Cardiac fibroblast (primary cell): ENCODE measurements at regions not wholly inside any gene's neighbourhood (a gene's known extent, or its start where the extent isn't known, plus 50 kb on each side); places are given as distances from the start of the nearest gene placed in this dataset.

ENCODE experiments used
- DNase-seq, 2 donors: peaks; one replicate each; pipeline versions ENCODE4 v3.0.0 to v3.0.0-alpha.2; 2010; ENCODE audit warnings: low read depth in 2 of 2
- H3K4me3 ChIP-seq, 2 donors: replicated peaks in 1 of 2; 1 replicate in 1 of 2; 2 replicates in 1 of 2; pipeline ENCODE4 v1.5.1; 2011; ENCODE audit warnings: low read depth in 2 of 2, low read length in 2 of 2, mild to moderate bottlenecking in 2 of 2, moderate library complexity in 1 of 2
- TF ChIP-seq, protein P1 (sequence below): IDR thresholded peaks from one replicate; pipeline ENCODE4 v1.5.1; 2011; ENCODE audit warnings: low read depth, mild to moderate bottlenecking, low read length, inconsistent platforms

DNA sequence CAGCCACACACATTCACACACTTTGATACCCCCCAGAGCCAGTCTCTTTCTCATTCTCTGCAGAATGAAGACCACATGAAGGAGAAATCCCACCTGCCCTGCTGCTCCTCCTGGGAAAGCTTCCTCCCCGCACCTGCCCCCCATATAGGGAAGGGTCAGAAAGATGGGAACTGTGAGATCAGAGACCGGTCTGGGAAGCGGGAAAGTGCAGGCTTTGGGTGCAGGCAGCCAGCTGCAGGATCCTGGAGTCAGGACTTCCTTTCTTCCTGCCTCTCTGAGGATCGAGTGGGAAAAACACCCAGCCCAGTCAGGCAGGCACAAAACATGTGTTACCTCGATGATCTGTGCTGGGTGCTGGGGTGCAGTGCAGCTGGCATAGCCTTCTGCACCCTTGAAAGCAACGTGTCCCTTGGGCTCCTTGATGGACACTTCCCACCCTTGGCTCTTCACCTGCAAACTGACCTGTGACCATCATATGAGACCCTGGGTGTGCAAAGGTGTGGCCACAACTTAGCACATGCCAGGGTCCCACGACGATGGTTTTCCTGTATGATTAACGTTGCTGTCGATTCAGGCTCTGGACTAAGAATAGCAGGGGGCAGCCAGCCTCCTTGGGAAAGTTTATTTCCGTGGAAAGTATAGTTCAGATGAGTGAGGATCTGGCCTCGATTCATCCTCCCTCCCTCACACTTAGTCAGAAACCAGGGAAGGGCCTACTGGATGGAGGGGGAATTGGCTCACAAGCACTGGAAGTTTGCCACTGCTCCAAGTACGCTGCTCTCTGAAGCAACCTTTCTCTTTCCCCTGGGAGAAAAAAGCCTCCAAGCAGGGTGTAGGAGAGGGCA is 105.4 kb upstream of the MED13L start:
- TF ChIP-seq, protein P1, sequence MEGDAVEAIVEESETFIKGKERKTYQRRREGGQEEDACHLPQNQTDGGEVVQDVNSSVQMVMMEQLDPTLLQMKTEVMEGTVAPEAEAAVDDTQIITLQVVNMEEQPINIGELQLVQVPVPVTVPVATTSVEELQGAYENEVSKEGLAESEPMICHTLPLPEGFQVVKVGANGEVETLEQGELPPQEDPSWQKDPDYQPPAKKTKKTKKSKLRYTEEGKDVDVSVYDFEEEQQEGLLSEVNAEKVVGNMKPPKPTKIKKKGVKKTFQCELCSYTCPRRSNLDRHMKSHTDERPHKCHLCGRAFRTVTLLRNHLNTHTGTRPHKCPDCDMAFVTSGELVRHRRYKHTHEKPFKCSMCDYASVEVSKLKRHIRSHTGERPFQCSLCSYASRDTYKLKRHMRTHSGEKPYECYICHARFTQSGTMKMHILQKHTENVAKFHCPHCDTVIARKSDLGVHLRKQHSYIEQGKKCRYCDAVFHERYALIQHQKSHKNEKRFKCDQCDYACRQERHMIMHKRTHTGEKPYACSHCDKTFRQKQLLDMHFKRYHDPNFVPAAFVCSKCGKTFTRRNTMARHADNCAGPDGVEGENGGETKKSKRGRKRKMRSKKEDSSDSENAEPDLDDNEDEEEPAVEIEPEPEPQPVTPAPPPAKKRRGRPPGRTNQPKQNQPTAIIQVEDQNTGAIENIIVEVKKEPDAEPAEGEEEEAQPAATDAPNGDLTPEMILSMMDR: no peak
- peak overlapping the region in 1 of 2 donors; percentile 3 for H3K4me3 ChIP-seq
- peak; percentile 99 for DNase-seq

DNA sequence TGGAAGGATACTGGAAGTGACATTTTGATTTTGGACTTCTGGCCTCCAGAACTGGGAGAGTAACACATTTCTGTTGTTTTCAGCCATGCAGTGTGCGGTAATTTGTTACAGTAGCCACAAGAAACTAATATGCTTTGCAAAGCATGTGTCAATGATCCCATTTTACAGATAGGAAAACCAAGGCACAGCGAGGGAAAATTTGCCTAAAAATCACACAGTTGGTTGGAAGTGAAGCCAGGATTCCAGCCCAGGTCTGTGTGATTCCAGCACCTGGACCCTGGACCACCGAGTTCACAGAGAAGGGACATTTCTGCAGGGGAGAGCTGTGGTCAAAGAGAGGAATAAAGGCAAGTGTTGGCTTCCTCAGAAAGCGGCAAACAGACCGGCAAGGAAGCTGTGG is 106.7 kb upstream of the MED13L start:
- H3K4me3 ChIP-seq: no peak overlapping the region
- no peak for DNase-seq
- TF ChIP-seq, protein P1: no peak

DNA sequence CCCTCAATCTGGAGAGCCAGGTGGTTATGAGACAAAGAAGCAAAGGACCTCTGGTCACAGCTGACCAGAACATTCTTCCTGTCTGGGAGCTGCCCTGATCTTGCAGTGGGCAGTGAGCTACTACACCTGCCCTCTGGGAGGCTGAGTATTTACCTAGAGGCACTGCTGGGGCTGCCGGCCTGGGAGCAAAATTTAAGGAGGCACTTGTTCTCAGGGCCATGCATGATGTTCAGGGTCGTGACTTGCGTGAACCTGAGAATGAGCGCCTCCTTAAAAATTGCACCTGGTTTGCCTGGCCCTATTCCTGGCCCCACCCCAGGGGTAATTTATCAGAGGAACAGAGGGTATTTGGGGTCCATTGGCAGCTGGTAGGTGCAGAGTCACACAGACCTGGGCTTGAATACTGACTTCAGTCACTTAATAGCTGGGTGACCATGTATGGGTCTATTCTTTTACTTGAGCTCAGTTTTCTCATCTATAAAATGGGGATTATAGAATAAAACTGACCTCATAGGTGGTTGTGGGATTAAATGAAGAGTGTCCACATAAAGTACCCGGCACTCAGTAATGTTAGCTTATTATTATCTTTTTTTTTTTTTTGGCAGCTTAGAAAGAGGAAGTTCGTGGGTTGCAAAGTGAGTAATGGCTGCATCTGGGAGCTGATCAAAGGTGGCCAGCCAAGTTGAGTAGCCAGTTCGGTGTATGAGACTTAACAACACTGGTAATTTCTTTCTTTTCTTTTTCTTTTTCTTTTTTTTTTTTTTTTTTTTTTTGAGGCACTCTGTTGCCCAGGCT is 107.4 kb upstream of the MED13L start:
- TF ChIP-seq, protein P1: no peak
- DNase-seq: peak; percentile 72 to 76
- H3K4me3 ChIP-seq: no peak overlapping the region

DNA sequence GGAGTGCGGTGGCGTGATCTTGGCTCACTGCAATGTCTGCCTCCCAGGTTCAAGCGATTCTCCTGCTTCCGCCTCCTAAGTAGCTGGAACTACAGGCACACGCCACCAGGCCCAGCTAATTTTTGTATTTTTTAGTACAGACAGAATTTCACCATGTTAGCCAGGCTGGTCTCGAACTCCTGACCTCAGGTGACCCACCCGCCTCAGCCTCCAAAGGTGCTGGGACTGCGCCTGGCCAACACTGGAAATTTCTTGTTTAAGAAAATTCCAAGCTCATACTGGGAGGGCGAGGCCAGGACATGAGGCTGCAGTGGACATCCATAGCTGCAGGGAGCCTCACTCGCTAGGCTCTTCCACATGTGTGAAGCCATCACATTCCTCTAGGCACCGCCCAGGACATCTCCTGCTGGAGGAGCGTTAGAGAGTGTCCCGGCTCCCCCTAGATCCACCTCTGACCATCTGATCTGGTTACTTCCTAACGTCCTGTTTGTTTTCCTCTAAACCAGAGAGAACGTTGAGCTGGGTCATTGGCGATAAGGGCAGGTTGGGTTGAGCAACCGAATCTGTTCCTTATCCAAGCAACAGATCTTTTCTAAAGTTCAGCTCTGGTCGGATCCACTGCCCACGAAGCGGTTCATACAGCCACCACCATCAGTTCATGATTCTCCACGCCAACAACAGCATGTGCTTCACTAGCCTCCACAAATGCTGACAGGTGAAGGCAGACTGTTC is 108.2 kb upstream of the MED13L start:
- TF ChIP-seq, protein P1: no peak
- no peak overlapping the region for H3K4me3 ChIP-seq
- DNase-seq: no peak

DNA sequence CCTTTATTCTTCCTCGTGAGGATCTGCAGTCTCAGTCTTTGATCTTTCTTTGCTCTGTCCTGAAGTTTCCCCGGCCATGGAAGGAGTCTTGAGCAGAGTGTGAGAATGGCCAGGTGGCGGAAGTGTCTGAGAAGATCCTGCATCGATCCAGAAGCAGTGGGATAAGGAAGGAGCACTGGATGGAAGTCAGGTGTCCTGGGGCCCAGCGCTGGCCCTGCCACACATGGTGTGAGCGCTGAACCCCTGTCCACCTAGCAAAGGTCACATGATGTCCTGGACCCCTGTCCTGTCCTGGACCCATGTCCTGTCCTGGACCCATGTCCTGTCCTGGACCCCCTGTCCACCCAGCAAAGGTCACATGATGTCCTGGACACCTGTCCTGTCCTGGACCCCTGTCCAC is 111.8 kb upstream of the MED13L start:
- no peak for DNase-seq
- TF ChIP-seq, protein P1: no peak
- H3K4me3 ChIP-seq: no peak overlapping the region

DNA sequence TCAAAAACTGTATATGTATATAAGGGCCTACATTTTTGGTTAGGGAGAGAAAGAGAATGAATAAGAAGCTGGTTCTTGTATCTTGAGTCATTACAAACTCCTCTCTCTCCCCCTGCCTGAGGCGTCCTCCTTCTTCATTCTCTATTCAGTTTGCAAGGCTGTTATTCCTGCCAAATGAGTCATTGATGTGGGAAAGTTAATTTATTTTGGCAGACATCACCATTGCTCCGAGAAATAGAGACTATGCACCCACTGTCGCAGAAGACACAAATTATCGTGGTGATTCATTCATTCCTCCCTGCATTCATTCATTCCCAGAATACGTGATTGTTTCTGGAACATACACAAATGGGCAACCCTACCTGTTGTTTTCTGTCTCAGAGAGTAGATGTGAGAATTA is 112.5 kb upstream of the MED13L start:
- H3K4me3 ChIP-seq: no peak overlapping the region
- peak; percentile 94 to 98 for DNase-seq
- TF ChIP-seq, protein P1: no peak
